IPS-NIHi11 (cell line): ENCODE measurements at regions not wholly inside any gene's neighbourhood (a gene's known extent, or its start where the extent isn't known, plus 50 kb on each side); places are given as distances from the start of the nearest gene placed in this dataset.
"Not testable (repeated sequence)": the region's sequence is repeated elsewhere in the genome, so short reads cannot be mapped to it uniquely, and the experiment has no call there.

Experiments
- DNase-seq: peaks from one replicate; pipeline ENCODE4 v3.0.0; 2012; ENCODE audit warnings: mixed read lengths, low spot score

DNA sequence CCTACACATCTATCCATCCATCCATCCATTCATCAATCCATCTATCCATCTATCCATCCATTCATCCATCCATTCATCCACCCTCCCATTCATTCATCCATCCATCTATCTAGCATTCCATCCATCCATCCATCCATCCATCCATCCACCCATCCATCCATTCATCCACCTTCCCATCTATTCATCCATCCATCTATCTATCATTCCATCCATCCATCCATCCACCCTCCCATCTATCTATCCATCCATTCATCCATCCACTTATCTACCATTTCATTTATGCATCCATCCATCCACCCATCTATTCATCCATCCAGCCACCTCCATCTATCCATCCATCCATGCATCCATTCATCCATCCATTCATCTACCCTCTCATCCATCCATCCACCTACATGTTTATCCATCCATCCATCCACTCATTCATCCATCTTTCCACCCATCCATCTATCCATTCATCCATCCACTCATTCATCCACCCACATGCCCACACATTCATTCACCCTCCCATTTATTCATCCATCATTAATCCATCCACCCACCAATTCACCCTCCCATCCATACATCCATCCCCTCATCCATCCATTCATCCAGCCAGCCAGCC is 258.5 kb downstream of the CRLF2 start:
- DNase-seq, result no peak

- no peak for DNase-seq
These were observed 259.6 kb downstream of the CRLF2 start for GRCh38 chrX:952816-953215.

- not testable (repeated sequence) for DNase-seq
These were observed 265.2 kb downstream of the CRLF2 start for GRCh38 chrX:947262-947661.

DNA sequence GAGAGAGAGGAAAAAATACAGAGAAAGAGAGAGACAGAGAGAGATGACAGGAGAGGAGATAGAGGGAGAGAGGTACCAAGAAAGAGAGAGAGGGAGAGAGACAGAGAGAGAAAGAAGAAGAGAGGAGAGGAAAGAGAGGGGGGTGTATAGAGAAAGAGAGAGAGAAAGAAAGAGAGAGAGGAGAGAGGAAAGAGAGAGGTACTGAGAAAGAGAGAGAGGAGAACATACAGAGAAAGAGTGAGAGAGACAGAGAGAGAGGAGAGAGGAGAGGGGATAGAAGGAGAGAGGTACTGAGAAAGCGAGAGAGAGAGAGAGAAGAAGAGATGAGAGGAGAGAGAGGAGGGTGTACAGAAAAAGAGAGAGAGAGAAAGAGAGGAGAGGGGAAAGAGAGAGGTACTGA is 269.4 kb downstream of the CRLF2 start:
- no peak for DNase-seq

- no peak for DNase-seq
These were observed 271.8 kb downstream of the CRLF2 start for GRCh38 chrX:940691-941090.

DNA sequence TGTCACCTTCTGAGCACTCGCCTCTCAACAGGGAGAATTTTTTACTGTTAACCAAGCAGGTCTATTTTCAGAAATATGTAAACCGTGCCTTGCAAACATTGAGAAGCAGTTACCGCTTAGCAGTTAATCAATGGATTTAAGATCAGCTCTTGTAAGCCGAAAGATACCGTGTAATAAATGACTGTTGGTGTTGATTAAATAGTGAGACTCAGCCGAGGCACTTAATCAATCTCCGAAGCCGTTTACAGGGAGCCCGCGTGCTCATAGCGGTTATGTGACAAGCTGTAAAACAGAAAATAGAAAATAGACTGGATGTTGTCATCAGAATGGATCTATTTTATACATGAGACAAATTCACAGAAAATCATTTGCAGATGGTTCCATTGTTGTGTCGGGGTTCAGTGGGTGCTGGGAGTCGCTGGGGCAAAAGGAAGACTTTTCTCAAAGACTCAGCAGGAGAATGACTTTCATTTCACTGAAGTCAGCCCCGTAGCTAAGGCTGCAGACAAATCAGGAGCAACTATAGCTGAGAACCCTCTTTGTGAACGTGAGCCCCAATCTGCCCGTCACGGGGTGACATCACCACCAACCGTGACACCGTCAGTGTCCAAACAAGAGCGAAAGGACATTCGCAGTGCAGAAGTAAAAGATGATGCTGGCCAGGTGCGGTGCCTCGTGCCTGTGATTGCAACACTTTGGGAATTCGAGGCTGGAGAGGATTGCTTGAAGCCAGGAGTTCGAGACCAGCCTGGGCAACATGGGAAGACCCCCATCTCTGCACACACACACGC is 275.3 kb downstream of the CRLF2 start:
- DNase-seq, result no peak

- DNase-seq, result no peak
These were observed 278.8 kb downstream of the CRLF2 start for GRCh38 chrX:933611-934010.

DNA sequence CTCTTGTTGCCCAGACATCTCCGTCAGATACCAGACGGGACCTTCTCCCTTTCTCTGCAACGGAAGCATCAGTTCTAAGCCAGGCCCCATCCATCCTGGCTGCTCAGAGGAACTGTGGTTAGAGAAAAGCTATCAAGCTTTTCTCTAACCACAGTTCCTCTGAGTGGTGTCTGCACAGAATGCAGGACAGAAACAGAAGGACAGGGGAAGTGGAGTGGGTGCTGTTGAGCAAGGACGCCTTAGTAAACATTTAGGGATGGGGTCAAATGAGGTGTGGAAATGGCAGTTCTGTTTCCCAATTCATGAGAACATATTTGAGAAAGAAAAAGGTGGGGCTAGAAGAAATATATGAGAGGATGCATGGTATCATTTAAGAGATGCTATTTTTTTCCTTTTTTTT is 283.8 kb downstream of the CRLF2 start:
- DNase-seq, result no peak

DNA sequence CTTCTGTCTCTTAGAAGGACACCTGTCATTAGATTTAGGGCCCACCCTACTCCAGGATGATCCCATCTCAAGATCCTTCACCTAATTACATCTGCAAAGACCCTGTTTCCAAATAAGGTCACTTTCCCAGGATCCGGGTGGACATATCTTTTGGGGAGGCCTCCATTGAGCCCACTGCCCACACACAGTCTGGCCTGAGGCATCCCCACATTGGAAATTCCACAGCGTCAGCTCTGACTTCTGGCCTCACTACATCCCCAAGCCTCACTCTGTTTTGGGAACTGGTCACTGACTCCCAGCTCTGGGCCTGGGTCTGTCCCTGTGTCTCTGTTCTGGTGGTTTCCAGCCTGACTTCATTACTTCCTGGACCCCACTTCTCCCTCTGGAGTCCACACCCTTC is 285.5 kb downstream of the CRLF2 start:
- no peak for DNase-seq

GRCh38 chrX:926070-926469 is 286.4 kb downstream of the CRLF2 start:
- DNase-seq, result no peak

GRCh38 chrX:925652-926061 is 286.8 kb downstream of the CRLF2 start:
- no peak for DNase-seq

GRCh38 chrX:925094-925493 is 287.4 kb downstream of the CRLF2 start:
- DNase-seq, result no peak

GRCh38 chrX:924017-924416 is 288.4 kb downstream of the CRLF2 start:
- DNase-seq, result no peak

DNA sequence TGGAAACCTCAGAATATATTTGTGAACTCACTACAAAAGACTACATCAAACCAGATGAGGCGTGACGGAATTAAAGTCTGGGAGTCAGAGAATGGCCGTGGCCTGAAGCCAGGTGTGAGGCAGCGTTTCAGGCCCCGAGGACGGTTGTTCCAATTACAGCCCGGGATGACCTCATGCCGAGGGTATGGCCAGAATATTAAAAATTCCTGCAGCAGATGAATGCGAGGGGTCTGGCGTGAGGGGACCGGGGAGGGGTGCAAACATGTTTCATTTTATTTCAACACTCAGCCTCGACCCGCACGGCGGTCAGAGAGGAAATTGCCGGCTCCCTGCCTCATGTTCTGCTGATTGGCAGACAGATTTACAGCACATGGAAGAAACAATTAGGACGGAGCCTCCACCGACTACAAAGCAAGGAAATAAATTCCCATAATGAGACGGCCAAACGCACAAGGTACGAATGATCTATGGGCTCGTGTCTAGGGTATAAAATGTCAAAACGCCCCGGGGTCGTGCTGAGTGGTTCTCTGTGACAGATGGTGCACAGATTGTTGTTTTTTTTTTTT is 289.7 kb downstream of the SHOX start:
- no peak for DNase-seq

GRCh38 chrX:916230-916599 is 285.6 kb downstream of the SHOX start:
- DNase-seq, result no peak

GRCh38 chrX:915427-916229 is 285.0 kb downstream of the SHOX start:
- no peak for DNase-seq

GRCh38 chrX:914206-914605 is 283.6 kb downstream of the SHOX start:
- DNase-seq, result no peak

DNA sequence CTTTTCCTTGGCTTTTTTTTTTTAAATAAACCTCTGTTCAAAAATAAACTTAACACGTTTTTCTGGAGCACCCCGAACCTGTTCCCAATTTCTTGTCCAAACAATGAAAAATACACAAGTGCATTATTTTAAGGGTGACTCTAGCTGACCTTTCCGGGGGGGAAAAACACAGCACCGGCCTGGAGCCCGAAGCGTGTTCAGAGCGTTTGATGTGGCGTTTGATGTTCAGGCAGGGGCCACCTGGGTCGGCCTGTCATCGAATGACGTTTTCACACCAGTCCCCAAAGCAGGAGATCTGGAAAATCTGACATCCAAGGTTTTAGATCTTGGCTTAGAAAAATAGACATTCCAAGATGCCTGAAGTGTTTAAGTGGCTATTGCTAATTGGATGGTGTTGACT is 282.1 kb downstream of the SHOX start:
- DNase-seq, result no peak

DNA sequence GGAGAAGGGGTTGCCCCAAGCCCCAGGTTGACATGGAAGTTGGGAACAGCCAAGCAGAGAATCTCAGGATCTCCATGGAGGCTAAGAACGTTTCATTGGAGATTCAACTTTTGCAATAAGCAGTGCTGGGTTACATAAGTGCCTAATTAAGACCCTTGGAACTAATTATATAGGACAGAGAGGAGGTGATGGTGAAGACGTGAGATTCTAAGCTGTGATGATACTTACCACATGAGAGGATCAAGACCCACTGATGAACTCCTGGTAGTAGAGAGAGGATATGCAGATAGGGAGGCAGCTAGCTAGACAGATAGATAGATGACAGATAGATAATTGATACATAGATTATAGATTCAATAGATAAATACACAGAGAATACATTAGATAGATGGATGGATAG is 278.5 kb downstream of the SHOX start:
- DNase-seq, result not testable (repeated sequence)

DNA sequence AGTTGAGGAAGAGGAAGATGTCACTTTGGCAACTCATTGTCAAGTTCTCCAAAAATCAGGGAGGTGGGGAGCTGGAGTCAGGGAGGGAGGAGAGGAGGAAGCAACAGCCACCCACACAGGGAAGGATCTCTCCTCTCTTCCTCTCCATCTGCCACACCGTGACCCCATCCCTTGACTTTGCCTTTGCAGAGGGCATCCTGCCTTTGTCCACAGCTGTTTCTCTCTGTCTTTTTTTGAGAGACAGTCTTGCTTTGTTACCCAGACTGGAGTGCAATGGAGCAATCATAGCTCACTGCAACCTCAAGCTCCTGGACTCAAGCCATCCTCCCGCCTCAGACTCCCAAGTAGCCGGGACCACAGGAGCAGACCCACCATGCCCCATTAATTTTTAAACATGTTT is 276.0 kb downstream of the SHOX start:
- no peak for DNase-seq

DNA sequence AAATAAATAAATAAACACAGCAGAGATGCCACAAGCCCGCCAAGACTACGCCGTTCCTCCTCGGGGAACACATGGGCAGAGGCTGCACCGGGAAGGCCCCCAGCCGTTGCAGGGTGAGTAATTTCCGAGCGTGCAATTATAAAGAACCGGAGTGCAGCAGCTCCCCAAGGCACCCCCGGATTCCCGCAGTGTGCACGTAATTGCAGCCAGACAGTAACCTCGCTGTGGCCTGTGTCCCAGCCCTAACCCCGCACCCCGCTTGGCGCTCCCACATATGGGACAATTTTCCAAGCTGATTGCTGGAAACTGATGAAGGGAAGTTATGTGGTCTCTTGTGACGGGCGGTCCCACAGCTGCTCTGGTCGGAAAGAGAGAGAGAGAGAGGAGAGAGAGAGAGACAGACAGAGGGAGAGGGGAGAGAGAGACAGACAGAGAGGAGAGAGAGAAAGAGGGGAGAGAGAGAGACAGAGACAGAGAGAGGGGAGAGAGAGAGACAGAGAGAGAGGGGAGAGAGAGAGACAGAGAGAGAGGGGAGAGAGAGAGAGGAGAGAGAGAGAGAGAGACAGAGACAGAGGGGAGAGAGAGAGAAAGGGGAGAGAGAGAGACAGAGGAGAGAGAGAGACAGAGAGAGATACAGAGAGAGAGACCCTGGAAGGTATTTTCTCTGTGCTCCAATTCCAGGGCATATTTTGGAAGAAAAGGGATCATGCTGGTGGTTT is 275.4 kb downstream of the SHOX start:
- no peak for DNase-seq

DNA sequence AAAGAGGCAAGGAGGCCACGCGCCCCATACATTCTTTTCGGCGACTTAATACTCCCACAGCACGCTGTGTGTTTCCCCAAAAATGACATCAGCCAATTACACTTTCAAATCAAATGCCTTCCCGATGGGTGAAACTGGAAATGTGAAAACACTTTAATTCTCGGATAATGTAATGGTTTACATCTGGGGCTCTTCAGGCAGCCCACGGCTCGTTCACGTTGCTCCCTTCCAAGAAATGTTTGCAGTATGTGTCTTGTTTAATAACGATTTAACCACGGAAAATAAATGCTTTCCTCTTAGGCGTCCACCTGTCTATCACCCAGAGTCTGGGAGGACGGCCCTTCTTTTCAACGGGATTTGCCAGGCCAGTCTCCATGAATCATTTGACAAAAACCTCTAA is 272.5 kb downstream of the SHOX start:
- no peak for DNase-seq
